ENCODE measurements at regions not wholly inside any gene's neighbourhood (a gene's known extent, or its start where the extent isn't known, plus 50 kb on each side); places are given as distances from the start of the nearest gene placed in this dataset.

- 66 to 76% (median 69%) methylated on average over 6 of the region's 6 CpGs for WGBS, 3 donors
- H3K27ac ChIP-seq = no peak overlapping the region
- TF ChIP-seq EP300 (IDR thresholded peaks at IDR 0.05) (no peak), CTCF (IDR thresholded peaks at IDR 0.05) (no peak), POLR2A (IDR thresholded peaks at IDR 0.05) (no peak)
- no peaks in the 10 kb centered on the region for H3K36me3 ChIP-seq
- H3K4me1 ChIP-seq (ENCODE audit: insufficient read depth) = no peaks in the 10 kb centered on the region
- H3K9me3 ChIP-seq = no peaks in the 10 kb centered on the region
- H3K4me3 ChIP-seq = no peak overlapping the region
- no peak for DNase-seq
- H3K27me3 ChIP-seq = no peaks in the 10 kb centered on the region
- intact Hi-C loops (cut with DNase I) = loop anchor here in 1 of 4 donors (10.0 kb wide), 1 partner anchor 409 kb away; no protein-coding TSS in a partner anchor
Observed at GRCh38 chr2:126784045-126784444, 114.6 kb upstream of the TEX51 start.

GRCh38 chr2:126784621-126785020 is 114.1 kb upstream of the TEX51 start:
- Histone ChIP-seq H3K4me1 (ENCODE audit: insufficient read depth) (no peaks in the 10 kb centered on the region), H3K27me3 (no peaks in the 10 kb centered on the region), H3K9me3 (no peaks in the 10 kb centered on the region), H3K27ac (no peak overlapping the region), H3K4me3 (no peak overlapping the region), H3K36me3 (no peaks in the 10 kb centered on the region)
- TF ChIP-seq POLR2A (IDR thresholded peaks at IDR 0.05) = no peak
- TF ChIP-seq EP300 (IDR thresholded peaks at IDR 0.05) = no peak
- TF ChIP-seq CTCF (IDR thresholded peaks at IDR 0.05) = no peak
- 58 to 70% (median 66%) methylated on average over 2 of the region's 2 CpGs for WGBS, 3 donors
- DNase-seq = no peak
- intact Hi-C loops (cut with DNase I) = loop anchor here in 1 of 4 donors (10.0 kb wide), 1 partner anchor 410 kb away; no protein-coding TSS in a partner anchor

GRCh38 chr2:126785236-126785635 is 113.5 kb upstream of the TEX51 start:
- Histone ChIP-seq H3K4me3 (no peak overlapping the region), H3K9me3 (no peaks in the 10 kb centered on the region), H3K36me3 (no peaks in the 10 kb centered on the region), H3K4me1 (ENCODE audit: insufficient read depth) (no peaks in the 10 kb centered on the region), H3K27me3 (no peaks in the 10 kb centered on the region), H3K27ac (no peak overlapping the region)
- no peak for DNase-seq
- WGBS, 3 donors = 84 to 91% (median 85%) methylated on average over 3 of the region's 3 CpGs
- intact Hi-C loops (cut with DNase I) = loop anchor here in 1 of 4 donors (10.0 kb wide), 1 partner anchor 410 kb away; no protein-coding TSS in a partner anchor
- no peak for TF ChIP-seq EP300 (IDR thresholded peaks at IDR 0.05)
- TF ChIP-seq CTCF (IDR thresholded peaks at IDR 0.05) = no peak
- TF ChIP-seq POLR2A (IDR thresholded peaks at IDR 0.05) = no peak

GRCh38 chr2:126785862-126786261 is 112.8 kb upstream of the TEX51 start:
- intact Hi-C loops (cut with DNase I) = loop anchor here in 1 of 4 donors (10.0 kb wide), 1 partner anchor 411 kb away; no protein-coding TSS in a partner anchor
- WGBS, 3 donors = 82 to 92% (median 87%) methylated on average over 2 of the region's 2 CpGs

More at GRCh38 chr2:126785862-126786261, 112.8 kb upstream of the TEX51 start:
- no peak for DNase-seq
- no peak for TF ChIP-seq CTCF (IDR thresholded peaks at IDR 0.05)
- no peak for TF ChIP-seq POLR2A (IDR thresholded peaks at IDR 0.05)
- Histone ChIP-seq H3K4me3 (no peak overlapping the region), H3K36me3 (no peaks in the 10 kb centered on the region), H3K27me3 (no peaks in the 10 kb centered on the region), H3K27ac (no peak overlapping the region), H3K4me1 (ENCODE audit: insufficient read depth) (no peaks in the 10 kb centered on the region), H3K9me3 (no peaks in the 10 kb centered on the region)
